Smooth muscle cell (in vitro differentiated cells): ENCODE measurements at regions not wholly inside any gene's neighbourhood (a gene's known extent, or its start where the extent isn't known, plus 50 kb on each side); places are given as distances from the start of the nearest gene placed in this dataset.

Experiments used
- DNase-seq: peaks from one replicate; lab custom pipeline; 2025; ENCODE audit not compliant: unreplicated experiment; lab: John Stamatoyannopoulos, UW
- H2AFZ ChIP-seq: fragments of 200-600 bp; sonication (generic); 2 replicates; pipeline ENCODE4 v1.6.0; 2016; ENCODE audit warnings: antibody characterized with exemption, low read depth, mild to moderate bottlenecking
- H3F3A ChIP-seq: fragments of 200-600 bp; sonication (generic); 2 replicates; pipeline ENCODE4 v1.6.0; 2017; ENCODE audit warnings: antibody characterized with exemption, low read depth
- H3K27ac ChIP-seq: fragments of 200-600 bp; sonication (generic); 2 replicates; pipeline ENCODE4 v1.5.1; 2016; ENCODE audit warnings: low read depth, mild to moderate bottlenecking
- H3K27me3 ChIP-seq: fragments of 200-600 bp; sonication (generic); 2 replicates; pipeline ENCODE4 v1.6.1; 2016; ENCODE audit warnings: low read depth, mild to moderate bottlenecking
- H3K36me3 ChIP-seq: fragments of 200-600 bp; sonication (generic); 2 replicates; pipeline ENCODE4 v1.5.1; 2016; ENCODE audit warnings: low read depth
- H3K4me1 ChIP-seq: fragments of 200-600 bp; sonication (generic); 2 replicates; pipeline ENCODE4 v1.5.1; 2016; ENCODE audit warnings: low read depth
- H3K4me2 ChIP-seq: fragments of 200-600 bp; sonication (generic); 2 replicates; pipeline ENCODE4 v1.6.0; 2016; ENCODE audit warnings: mild to moderate bottlenecking
- H3K4me3 ChIP-seq: fragments of 200-600 bp; sonication (generic); 2 replicates; pipeline ENCODE4 v1.5.1; 2016; ENCODE audit warnings: mild to moderate bottlenecking
- H3K79me2 ChIP-seq: fragments of 200-600 bp; sonication (generic); 2 replicates; pipeline ENCODE4 v1.6.0; 2016; ENCODE audit warnings: low read depth, mild to moderate bottlenecking
- H3K9ac ChIP-seq: fragments of 200-600 bp; sonication (generic); 2 replicates; pipeline ENCODE4 v1.6.0; 2016; ENCODE audit warnings: low read depth
- H3K9me3 ChIP-seq: fragments of 200-600 bp; sonication (generic); replicated peaks from 2 replicates; pipeline ENCODE4 v1.5.1; 2016; ENCODE audit warnings: low read depth
- H4K20me1 ChIP-seq: fragments of 200-600 bp; sonication (generic); 2 replicates; pipeline ENCODE4 v1.6.0; 2016; ENCODE audit warnings: low read depth
- CTCF ChIP-seq: fragments of 200-600 bp; sonication (generic); IDR thresholded peaks from 2 replicates; pipeline ENCODE4 v1.5.1; 2017; ENCODE audit warnings: borderline replicate concordance, mild to moderate bottlenecking, antibody characterized with exemption; ENCODE audit not compliant: insufficient read depth, poor library complexity, severe bottlenecking
- WGBS: methylation state at CpG from one replicate; pipeline ENCODE4 v1.1.7; 2016; ENCODE audit warnings: low lambda C conversion rate; 5-methylcytosine and 5-hydroxymethylcytosine counted together

GRCh38 chr1:43063394-43064219 is 104.9 kb upstream of the SLC2A1 start:
- Histone ChIP-seq H3K4me1 (peaks cover 11% of the 10 kb centered on the region), H3K27ac (no peak overlapping the region), H3F3A (peaks cover 6% of the 10 kb centered on the region), H3K9me3 (no peaks in the 10 kb centered on the region), H3K4me2 (no peak overlapping the region), H3K4me3 (no peak overlapping the region), H2AFZ (no peak overlapping the region), H3K27me3 (no peaks in the 10 kb centered on the region), H3K36me3 (no peaks in the 10 kb centered on the region), H3K79me2 (no peaks in the 10 kb centered on the region), H3K9ac (no peak overlapping the region), H4K20me1 (no peaks in the 10 kb centered on the region)
- no peak for DNase-seq
- TF ChIP-seq CTCF = no peak
- WGBS = 95% methylated on average over 10 of the region's 10 CpGs

DNA sequence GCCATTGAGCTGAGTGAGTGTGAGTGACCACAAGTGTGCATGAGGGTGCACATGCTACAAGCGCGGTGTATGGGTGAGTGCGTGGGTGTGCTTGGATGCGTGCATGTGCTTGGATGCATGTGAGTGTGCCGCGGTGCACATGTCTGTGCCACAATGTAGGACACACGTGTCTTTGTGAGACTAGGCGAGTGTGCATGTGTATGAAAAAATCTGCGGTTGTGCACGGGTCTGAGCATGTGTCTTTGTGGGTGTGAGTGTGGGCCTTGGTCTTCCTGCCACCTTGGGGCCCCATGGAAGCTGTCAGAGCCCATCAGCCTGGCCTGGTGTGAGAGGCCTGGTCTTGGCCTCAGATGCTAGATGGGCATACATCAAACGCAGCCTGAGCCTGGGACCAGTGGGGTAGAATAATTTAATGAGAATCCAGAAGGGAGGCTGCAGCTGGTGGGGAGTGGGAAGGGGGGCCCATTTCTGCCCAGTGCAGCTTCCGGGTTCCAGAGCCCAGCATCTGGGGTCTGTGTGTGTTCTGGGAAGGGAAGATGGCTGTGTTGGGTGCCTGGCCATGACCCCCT is 103.9 kb upstream of the SLC2A1 start:
- peaks cover 14% of the 10 kb centered on the region for H3F3A ChIP-seq
- H3K36me3 ChIP-seq = no peaks in the 10 kb centered on the region
- peaks cover 13% of the 10 kb centered on the region for H3K4me1 ChIP-seq
- no peak overlapping the region for H3K4me2 ChIP-seq
- H3K79me2 ChIP-seq = no peaks in the 10 kb centered on the region
- no peak overlapping the region for H3K4me3 ChIP-seq
- 96% methylated on average over 12 of the region's 12 CpGs for WGBS
- no peak overlapping the region for H2AFZ ChIP-seq
- no peak overlapping the region for H3K9ac ChIP-seq
- H4K20me1 ChIP-seq = no peaks in the 10 kb centered on the region
- H3K9me3 ChIP-seq = no peaks in the 10 kb centered on the region
- no peak for DNase-seq
- TF ChIP-seq CTCF = no peak
- no peaks in the 10 kb centered on the region for H3K27me3 ChIP-seq
- no peak overlapping the region for H3K27ac ChIP-seq

DNA sequence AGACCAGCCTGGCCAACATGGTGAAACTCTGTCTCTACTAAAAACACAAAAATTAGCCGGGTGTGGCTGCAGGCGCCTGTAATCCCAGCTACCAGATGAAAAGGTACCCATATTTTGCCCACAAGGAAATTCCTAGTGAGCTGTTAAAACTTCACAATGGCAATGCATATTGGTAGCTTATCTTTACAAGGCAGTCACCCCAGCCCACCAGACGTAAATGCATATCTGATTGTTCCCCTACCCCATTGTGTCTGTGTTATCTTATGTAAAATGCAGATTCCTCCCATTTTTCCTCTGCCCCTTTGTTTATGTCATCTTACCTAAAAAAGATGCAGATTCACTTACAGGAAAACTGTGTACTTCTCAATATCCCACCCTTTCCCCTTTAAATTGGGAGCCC is 103.1 kb upstream of the SLC2A1 start:
- Histone ChIP-seq H3K4me2 (no peak overlapping the region), H3K4me1 (peaks cover 21% of the 10 kb centered on the region), H3K27me3 (no peaks in the 10 kb centered on the region), H3K9ac (no peak overlapping the region), H3K4me3 (no peak overlapping the region), H4K20me1 (no peaks in the 10 kb centered on the region), H3K27ac (no peak overlapping the region), H3F3A (peaks cover 19% of the 10 kb centered on the region), H3K36me3 (no peaks in the 10 kb centered on the region), H3K79me2 (no peaks in the 10 kb centered on the region), H3K9me3 (no peaks in the 10 kb centered on the region), H2AFZ (no peak overlapping the region)
- no peak for TF ChIP-seq CTCF
- WGBS = 76% methylated on average over 3 of the region's 3 CpGs
- DNase-seq = no peak
